GM19328 (cell line): ENCODE measurements at regions not wholly inside any gene's neighbourhood (a gene's known extent, or its start where the extent isn't known, plus 50 kb on each side); places are given as distances from the start of the nearest gene placed in this dataset.

Source experiments
- ATAC-seq: cut with Tn5 transposase; IDR thresholded peaks from one replicate; pipeline ENCODE4 v1.9.1; 2021; ENCODE audit warnings: mild to moderate bottlenecking, moderate library complexity; ENCODE audit not compliant: unreplicated experiment

- ATAC-seq, result no peak
Measured at GRCh38 chr6:22621701-22622100, 52.3 kb downstream of the HDGFL1 start.

DNA sequence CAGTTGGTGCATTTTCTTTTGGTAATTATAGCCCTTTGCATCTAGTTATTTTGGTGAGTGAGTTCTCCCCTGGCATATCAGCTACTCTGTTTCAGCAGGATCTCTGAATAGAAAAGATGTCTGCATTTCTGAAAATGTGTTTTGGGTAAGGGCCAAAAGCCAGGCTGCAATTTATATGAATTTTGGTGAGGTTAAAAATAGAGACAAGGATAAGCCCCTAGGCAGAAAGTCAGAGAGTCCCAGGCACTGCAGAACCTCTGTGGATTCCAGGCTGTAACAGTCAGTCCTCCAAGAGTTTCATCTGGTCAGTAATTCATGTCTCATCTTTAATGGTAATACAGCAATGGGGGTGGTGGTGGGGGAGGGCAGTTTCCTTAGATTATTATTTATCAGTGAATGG is 53.0 kb downstream of the HDGFL1 start:
- no peak for ATAC-seq

DNA sequence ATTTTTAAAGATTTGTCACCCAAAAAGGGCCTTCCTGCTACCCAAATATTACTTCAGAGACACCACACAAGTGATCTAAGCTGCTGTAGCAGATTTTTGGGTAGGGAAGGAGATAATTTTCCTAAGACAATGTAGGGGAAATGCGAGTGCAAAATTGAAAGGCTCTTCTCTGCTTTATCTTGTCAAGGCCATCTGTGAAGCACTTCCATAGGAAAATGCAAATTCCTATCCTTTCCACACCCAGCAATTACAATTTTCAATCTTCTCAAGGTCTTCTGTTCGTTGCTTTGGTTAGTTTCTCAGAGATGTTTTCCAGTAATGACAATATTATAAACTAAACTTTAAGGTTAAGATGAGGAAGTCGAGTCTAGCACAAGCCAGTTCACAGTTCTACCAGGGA is 53.4 kb downstream of the HDGFL1 start:
- ATAC-seq, result no peak

GRCh38 chr6:22627644-22628043 is 58.3 kb downstream of the HDGFL1 start:
- no peak for ATAC-seq

DNA sequence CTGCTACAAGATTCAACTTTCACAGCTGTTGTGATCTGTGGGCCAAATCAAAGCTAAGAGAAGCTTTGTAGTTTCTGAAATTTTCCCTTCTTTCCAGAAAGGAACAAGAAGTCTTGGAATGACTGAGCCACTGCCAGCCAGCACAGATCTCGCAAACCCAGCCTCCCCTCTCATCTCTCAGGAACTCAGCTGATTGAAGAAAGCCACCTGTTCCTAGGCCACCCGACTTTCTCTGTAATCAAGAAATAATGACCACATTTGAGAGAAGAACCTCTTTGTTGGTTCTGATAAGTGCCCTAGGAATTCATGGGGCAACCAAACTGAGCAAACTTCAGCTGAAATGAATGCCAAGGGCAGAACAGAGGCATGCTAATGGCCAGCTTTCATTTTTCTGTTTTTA is 61.7 kb downstream of the HDGFL1 start:
- no peak for ATAC-seq

GRCh38 chr6:22632581-22633145 is 63.3 kb downstream of the HDGFL1 start:
- ATAC-seq, result no peak

- no peak for ATAC-seq
Measured at GRCh38 chr6:22636452-22636851, 67.1 kb downstream of the HDGFL1 start.

DNA sequence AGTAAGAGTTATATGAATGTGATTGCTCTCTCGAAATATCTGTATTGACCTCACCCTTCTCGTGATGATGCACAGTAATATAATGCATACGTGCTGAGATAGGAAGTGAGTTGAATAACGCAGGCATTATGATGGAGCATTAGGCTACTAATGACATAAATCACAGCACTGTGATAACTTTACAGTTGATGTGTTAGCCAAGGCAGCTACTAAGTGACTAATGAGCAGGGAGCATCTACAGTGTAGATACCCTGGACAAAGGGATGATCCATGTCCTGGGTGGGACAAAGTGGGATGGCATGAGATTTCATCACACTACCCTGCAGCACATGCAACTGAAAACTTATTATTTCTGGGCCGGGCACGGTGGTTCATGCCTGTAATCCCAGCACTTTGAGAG is 68.4 kb downstream of the HDGFL1 start:
- ATAC-seq, result no peak

- no peak for ATAC-seq
Measured at GRCh38 chr6:22638320-22638719, 69.0 kb downstream of the HDGFL1 start.

DNA sequence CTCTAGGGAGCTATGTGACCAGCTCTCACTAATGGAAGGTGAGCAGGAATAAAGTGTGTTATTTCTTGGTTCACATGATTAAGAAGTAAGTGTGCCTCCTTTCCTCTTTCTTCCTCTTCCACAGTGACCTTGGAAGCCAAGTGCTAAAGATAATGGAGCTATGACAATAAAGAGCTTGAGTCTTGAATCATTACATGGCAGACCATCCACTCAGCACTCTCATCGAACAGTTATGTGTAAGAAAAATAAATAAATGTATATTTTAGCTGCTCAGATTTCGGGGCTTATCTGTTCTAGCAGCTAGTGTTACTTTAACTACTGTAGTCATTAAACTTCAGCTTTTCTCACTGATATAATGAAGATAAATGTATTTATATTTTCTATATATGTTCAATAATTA is 72.9 kb downstream of the HDGFL1 start:
- no peak for ATAC-seq

DNA sequence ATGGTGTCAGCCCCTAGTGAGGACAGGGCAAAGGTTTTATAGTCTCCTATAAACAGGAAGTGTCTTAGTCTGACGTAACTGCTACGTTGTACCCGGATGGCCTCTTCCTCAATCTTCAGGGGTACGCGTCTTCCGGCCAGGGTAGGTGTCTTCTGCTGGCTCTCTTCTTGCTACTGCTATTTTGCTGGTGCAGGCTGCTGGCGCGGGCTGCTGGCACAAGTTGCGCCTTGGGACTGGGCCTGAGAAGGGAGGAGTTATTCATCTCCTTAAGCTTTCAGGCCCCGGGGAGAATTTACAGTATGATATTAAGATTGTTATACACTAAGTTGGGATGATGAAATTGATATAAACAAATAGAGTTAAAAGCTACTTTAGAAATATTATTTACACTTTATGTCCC is 74.4 kb downstream of the HDGFL1 start:
- ATAC-seq, result no peak

DNA sequence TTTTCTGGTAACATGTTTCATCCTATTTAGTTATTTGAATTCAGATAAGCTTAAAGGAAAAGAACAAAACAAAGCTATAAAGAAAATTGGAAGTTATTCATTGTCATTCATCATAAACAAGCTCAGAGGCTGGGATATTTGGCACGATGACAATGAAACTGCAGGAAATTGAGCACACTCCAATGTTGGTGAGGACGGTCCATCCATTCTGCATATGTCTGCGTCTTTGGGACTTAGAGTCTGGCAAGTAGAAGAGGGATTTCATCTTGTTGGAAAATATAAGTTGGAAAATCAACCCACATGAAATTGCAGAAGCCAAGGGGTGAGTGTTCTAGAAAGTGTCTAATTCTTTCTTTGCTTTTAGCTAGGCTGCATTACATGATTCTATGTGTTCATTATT is 78.4 kb downstream of the HDGFL1 start:
- no peak for ATAC-seq

GRCh38 chr6:22651731-22652130 is 82.4 kb downstream of the HDGFL1 start:
- no peak for ATAC-seq

DNA sequence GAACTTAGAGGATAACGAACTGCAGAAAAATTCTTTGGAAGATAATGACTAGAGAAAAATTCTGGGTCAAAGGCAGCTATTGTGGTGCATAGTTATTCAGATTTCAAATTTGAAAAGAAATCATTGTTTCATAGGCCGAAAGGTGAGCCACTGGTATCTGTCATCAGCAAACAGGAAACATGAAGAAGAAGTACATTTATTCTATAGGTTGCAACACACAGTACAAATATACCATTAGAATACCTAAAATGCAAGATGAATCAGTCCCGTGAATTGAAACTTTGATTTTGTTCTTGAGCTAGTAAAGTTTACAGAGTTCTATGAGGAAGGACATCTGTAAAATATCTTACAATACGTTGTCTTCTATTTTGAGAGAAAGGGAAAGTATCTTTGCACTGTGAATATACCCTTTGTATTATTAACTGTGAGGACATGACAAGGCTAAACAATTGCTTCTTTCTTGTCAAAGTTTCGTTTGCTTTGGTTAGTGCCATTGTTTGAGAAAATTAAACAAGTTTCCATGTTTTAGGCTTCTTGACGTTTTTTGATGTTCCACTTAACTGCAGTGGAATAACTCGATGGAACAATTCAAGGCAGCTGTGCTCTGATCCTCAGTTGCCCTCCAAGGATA is 84.7 kb downstream of the HDGFL1 start:
- no peak for ATAC-seq

DNA sequence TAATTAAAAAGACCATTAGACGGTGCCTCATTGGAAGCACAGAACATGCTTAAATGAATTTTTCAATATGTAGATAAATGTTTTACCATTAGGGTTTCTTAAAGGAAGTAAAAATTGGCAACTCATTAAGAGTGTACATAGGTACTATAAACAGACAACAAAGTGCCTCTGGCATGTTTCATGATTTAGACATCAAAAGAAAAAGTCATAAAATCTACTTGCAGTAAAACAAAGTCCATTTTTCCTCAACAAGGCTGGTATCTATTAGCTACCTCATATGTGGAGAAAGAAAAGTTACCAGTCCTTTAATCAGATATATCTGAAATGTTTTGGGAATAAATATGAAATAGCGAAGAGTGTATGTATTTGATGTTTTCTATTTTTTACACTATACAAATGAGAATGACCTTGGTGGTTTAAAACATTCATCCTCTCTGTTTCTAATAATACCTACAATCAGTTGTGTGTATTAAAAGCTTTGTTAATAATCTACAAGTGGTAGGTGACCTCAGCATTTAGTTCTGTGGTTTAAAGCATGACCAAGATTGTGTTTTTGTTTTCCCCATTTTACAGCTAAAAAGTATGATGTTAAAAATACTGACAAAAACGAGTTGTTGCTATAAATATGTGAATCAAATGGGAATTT is 87.5 kb downstream of the HDGFL1 start:
- no peak for ATAC-seq

DNA sequence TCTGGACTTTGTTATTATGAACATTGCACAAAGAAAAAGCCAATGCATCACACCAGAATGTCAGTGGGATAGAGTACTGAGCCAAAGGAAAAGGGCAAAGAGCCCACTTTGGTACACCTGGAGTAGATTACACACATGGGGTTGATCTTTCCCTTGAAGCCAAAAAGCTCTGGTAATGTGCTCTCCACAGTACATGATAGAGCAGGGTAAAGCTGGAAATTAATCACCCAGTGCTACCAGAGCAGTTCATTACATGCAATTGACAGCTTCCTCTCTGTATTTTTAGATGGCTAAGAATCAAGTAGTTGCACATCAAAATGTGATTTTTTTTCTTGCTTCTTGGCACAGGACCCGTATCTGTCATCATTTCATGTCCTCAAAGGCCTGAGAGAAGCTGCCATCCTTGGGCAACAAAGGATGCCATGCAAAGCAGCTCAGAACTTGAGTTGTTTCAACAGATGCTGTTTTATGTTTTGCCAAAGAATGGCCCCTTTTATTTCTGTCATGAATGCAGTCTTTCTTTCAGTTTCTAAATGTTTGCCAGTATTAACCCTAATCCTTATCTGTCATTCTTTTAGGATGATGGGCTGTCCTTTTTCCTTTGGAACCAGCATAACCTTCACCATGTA is 88.1 kb downstream of the HDGFL1 start:
- no peak for ATAC-seq

DNA sequence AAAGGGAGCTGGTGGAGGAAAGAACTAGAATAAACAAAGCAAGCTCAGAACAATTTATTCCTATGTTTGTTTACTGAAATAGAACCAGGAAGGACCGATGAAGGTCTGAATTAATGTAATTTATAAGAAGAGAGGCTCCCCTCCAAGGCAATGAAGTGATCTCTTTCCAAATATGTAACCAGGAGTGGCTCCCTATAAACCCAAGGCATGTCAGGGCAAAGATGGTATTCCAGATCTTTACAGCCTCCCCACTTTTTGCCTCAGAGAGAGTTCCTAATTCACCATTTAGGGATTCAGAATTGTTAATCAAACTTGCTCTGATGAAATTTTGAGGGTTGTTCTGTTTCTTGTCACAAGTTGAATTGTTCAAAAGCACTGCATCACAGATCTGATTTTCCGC is 88.8 kb downstream of the HDGFL1 start:
- ATAC-seq, result no peak

DNA sequence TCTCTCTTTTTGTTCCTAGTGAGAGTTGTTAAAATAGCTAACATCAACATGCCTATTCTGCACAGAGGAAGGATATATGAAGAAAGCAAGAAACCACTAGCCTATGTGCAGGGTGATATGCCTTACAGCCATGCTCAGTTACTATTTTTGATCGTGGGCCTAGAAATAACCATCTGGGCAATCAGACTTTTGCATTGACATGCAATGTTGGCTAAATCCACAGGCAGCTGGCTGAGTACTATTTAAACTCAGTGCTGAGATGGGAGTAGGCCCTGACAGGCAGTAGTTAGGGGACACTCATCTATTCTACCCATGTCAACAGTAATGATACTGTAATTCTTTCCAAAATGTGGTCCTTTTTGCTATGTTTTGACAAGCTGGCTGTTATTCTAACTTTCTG is 89.6 kb downstream of the HDGFL1 start:
- ATAC-seq, result no peak

DNA sequence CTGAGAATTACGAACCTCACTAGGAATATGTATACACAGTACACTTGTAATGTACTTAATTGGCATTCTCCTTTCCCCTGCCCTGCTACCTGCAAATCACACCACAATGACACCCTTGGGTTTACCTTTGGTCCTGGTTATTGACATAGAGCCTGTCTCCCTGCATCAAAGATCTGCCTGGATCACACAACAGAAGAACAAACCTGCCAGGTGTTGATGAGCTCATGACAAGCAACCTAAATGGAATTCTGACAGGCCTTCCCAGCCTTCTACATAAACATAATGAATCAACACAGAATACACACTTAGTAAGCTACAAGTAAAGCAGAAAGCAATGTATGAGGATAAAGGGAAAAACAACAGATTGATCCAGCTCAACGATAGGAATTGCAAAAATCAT is 95.6 kb downstream of the HDGFL1 start:
- no peak for ATAC-seq

DNA sequence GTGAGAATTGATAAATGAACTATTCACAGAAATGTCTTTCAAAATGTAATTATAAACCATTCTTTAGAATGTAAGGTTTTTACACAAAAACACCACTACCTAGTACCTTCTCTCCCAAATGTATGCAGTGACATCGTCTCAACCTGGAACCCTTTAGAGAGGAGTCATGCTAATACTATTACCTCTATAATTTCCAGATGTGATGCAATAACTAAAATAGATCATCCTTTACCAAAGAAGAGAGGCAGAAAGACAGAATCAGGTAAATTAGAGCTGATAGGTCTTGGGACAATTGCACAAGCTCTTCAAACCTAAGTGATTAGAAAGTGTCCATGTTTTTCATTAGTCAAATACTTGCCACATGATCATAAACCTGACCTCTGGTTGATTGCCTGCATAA is 96.7 kb downstream of the HDGFL1 start:
- no peak for ATAC-seq

GRCh38 chr6:22666586-22666985 is 97.2 kb downstream of the HDGFL1 start:
- ATAC-seq, result no peak

DNA sequence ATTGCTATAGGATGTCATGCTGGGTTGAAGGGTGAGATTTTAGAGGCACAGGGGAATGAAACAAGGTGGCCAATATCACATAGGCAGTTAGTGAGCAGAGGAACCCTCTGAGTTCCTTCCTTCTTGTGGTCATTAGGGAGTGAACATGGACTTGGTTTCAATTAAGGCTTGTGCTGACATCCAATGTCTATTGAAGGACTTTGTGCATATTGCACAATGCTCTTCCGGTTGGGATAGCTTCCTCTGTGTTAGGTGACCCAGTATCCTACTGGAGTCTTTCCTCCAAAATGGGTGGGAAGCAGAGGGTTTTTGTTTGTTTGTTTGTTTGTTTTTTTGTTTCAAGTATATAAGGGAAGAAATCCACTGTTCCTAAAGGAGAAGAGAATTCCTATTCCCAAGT is 98.5 kb downstream of the HDGFL1 start:
- ATAC-seq, result no peak
